GM12878 (cell line): ENCODE measurements at regions not wholly inside any gene's neighbourhood (a gene's known extent, or its start where the extent isn't known, plus 50 kb on each side); places are given as distances from the start of the nearest gene placed in this dataset.

ENCODE experiments used
- ATAC-seq: fragments of 200-7000 bp; cut with Tn5 transposase; 3 replicates; pipeline ENCODE4 v1.9.1; 2020; ENCODE audit warnings: mild to moderate bottlenecking, moderate library complexity
- BruUV-seq: library from RNA; stranded (reverse); fragments of 400-500 nt; replicated peaks from 2 replicates; lab custom pipeline; 2021; lab: Mats Ljungman, UMichigan
- CTCF ChIA-PET: fragments of 300-600 bp; sonication (Branson Sonifier 250); formaldehyde crosslinking; extraction: SDS; loops from one replicate; lab custom pipeline; 2021; ENCODE audit warnings: inconsistent platforms; lab: Yijun Ruan, JAX
- POLR2A ChIA-PET: fragments of 350-600 bp; formaldehyde crosslinking; extraction: SDS; loops from one replicate; lab custom pipeline; 2021; ENCODE audit warnings: inconsistent platforms; lab: Charles Lee
- RAD21 ChIA-PET: fragments of 300-600 bp; sonication (Branson Sonifier 250); formaldehyde crosslinking; loops from one replicate; lab custom pipeline; 2023; ENCODE audit warnings: antibody characterized with exemption; ENCODE audit not compliant: unreplicated experiment; lab: Charles Lee
- SMC1A ChIA-PET: fragments of 300-600 bp; sonication (Branson Sonifier 250); formaldehyde crosslinking; loops from one replicate; lab custom pipeline; 2023; ENCODE audit not compliant: unreplicated experiment, uncharacterized antibody; lab: Charles Lee
- DNase-seq: peaks from one replicate; pipeline ENCODE4 v3.0.0-alpha.2; 2011; ENCODE audit warnings: low read depth, low spot score
- FAIRE-seq: peaks from 3 replicates; lab custom pipeline; 2011; peaks lifted over from hg19 to GRCh38; lab: Jason Lieb, UNC
- H2AFZ ChIP-seq: 2 replicates; pipeline ENCODE4 v1.6.0; 2011; ENCODE audit warnings: low read depth, low read length, control low read depth; ENCODE audit not compliant: control insufficient read depth
- H3K27ac ChIP-seq: 2 replicates; pipeline ENCODE4 v1.5.1; 2011; ENCODE audit warnings: control low read depth; ENCODE audit not compliant: control insufficient read depth, insufficient read depth
- H3K27me3 ChIP-seq, 2 experiments: replicated peaks in 1 of 2; 2 replicates each; pipeline versions ENCODE4 v1.6.0 to v1.6.1; 2011; ENCODE audit warnings: low read length in 1 of 2; ENCODE audit not compliant: control insufficient read depth in 2 of 2, insufficient read depth in 2 of 2
- H3K36me3 ChIP-seq, 2 experiments: 2 replicates each; pipeline ENCODE4 v1.5.1; 2011; ENCODE audit warnings: low read length in 1 of 2; ENCODE audit not compliant: control insufficient read depth in 2 of 2, insufficient read depth in 2 of 2
- H3K4me1 ChIP-seq: 2 replicates; pipeline ENCODE4 v1.6.1; 2011; ENCODE audit warnings: mild to moderate bottlenecking, low read length, moderate library complexity, mixed read lengths; ENCODE audit not compliant: control insufficient read depth, insufficient read depth
- H3K4me2 ChIP-seq: 2 replicates; pipeline ENCODE4 v1.6.0; 2011; ENCODE audit warnings: control low read depth; ENCODE audit not compliant: control insufficient read depth, insufficient read depth
- H3K4me3 ChIP-seq: fragments of 200-600 bp; sonication (generic); 2 replicates; pipeline ENCODE4 v1.5.1; 2016
- H3K79me2 ChIP-seq: 2 replicates; pipeline ENCODE4 v1.6.0; 2011; ENCODE audit warnings: low read length; ENCODE audit not compliant: control insufficient read depth, insufficient read depth
- H3K9ac ChIP-seq: 2 replicates; pipeline ENCODE4 v1.8.0; 2011; ENCODE audit warnings: low read length, control low read depth, mixed read lengths; ENCODE audit not compliant: control insufficient read depth, insufficient read depth
- H3K9me3 ChIP-seq: replicated peaks from 3 replicates; pipeline ENCODE4 v1.5.1; 2011; ENCODE audit warnings: mild to moderate bottlenecking, low read length; ENCODE audit not compliant: control insufficient read depth, insufficient read depth
- H4K20me1 ChIP-seq: 2 replicates; pipeline ENCODE4 v1.6.0; 2011; ENCODE audit not compliant: control insufficient read depth, insufficient read depth
- GABPA ChIP-seq: IDR thresholded peaks from 2 replicates; pipeline ENCODE4 v1.6.1; 2014; ENCODE audit warnings: antibody characterized with exemption, low read depth, mild to moderate bottlenecking, inconsistent platforms
- MYC ChIP-seq: IDR thresholded peaks from 2 replicates; pipeline ENCODE4 v1.6.1; 2011; ENCODE audit warnings: mild to moderate bottlenecking, low read length, moderate library complexity, inconsistent platforms; ENCODE audit not compliant: insufficient read depth, insufficient replicate concordance, insufficient read length, severe bottlenecking
- NR2F1 ChIP-seq: fragments of 450-650 bp; conservative IDR thresholded peaks from 2 replicates; pipeline ENCODE4 v1.6.1; 2017; ENCODE audit warnings: mild to moderate bottlenecking
- POLR2AphosphoS2 ChIP-seq: IDR thresholded peaks from 2 replicates; pipeline ENCODE4 v1.6.1; 2011; ENCODE audit warnings: low read depth, mild to moderate bottlenecking, low read length, improper control_type of control experiment, moderate library complexity
- RELA ChIP-seq: fragments of 450-650 bp; IDR thresholded peaks from 2 replicates; pipeline ENCODE4 v1.8.0; 2014; ENCODE audit warnings: borderline replicate concordance; ENCODE audit not compliant: partially characterized antibody
- ZNF217 ChIP-seq: fragments of 450-650 bp; IDR thresholded peaks from 2 replicates; pipeline ENCODE4 v1.6.1; 2017; ENCODE audit warnings: antibody characterized with exemption, mild to moderate bottlenecking
- WGBS: methylation state at CpG from one replicate; pipeline ENCODE4 v1.1.6; 2016; ENCODE audit warnings: low lambda C conversion rate; ENCODE audit not compliant: insufficient replicate concordance, insufficient coverage; ENCODE audit errors: missing lambda C conversion rate; 5-methylcytosine and 5-hydroxymethylcytosine counted together
- in situ Hi-C: fragments of 300-500 bp; cut with MboI; formaldehyde crosslinking; loops from 9 replicates; pipeline ENCODE4 v1.14.3; 2018; ENCODE audit warnings: mixed read lengths
- intact Hi-C: fragments of 100-400 bp; cut with micrococcal nuclease; formaldehyde crosslinking; loops from one replicate; pipeline ENCODE4 v1.14.2; 2022; ENCODE audit not compliant: unreplicated experiment
- TF ChIP-seq, protein P1 (sequence below): IDR thresholded peaks from 2 replicates; pipeline ENCODE4 v1.6.1; 2012; ENCODE audit warnings: improper control_type of control experiment, low read depth, low read length; ENCODE audit not compliant: insufficient replicate concordance

- TF ChIP-seq, protein P1, sequence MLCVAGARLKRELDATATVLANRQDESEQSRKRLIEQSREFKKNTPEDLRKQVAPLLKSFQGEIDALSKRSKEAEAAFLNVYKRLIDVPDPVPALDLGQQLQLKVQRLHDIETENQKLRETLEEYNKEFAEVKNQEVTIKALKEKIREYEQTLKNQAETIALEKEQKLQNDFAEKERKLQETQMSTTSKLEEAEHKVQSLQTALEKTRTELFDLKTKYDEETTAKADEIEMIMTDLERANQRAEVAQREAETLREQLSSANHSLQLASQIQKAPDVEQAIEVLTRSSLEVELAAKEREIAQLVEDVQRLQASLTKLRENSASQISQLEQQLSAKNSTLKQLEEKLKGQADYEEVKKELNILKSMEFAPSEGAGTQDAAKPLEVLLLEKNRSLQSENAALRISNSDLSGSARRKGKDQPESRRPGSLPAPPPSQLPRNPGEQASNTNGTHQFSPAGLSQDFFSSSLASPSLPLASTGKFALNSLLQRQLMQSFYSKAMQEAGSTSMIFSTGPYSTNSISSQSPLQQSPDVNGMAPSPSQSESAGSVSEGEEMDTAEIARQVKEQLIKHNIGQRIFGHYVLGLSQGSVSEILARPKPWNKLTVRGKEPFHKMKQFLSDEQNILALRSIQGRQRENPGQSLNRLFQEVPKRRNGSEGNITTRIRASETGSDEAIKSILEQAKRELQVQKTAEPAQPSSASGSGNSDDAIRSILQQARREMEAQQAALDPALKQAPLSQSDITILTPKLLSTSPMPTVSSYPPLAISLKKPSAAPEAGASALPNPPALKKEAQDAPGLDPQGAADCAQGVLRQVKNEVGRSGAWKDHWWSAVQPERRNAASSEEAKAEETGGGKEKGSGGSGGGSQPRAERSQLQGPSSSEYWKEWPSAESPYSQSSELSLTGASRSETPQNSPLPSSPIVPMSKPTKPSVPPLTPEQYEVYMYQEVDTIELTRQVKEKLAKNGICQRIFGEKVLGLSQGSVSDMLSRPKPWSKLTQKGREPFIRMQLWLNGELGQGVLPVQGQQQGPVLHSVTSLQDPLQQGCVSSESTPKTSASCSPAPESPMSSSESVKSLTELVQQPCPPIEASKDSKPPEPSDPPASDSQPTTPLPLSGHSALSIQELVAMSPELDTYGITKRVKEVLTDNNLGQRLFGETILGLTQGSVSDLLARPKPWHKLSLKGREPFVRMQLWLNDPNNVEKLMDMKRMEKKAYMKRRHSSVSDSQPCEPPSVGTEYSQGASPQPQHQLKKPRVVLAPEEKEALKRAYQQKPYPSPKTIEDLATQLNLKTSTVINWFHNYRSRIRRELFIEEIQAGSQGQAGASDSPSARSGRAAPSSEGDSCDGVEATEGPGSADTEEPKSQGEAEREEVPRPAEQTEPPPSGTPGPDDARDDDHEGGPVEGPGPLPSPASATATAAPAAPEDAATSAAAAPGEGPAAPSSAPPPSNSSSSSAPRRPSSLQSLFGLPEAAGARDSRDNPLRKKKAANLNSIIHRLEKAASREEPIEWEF = no peak
- TF ChIP-seq RELA (no peak), ZNF217 (no peak), MYC (no peak), POLR2AphosphoS2 (no peak), NR2F1 (no peak)
Observed at GRCh38 chr12:25682421-25682820, 129.3 kb upstream of the LMNTD1 start (continued).

DNA sequence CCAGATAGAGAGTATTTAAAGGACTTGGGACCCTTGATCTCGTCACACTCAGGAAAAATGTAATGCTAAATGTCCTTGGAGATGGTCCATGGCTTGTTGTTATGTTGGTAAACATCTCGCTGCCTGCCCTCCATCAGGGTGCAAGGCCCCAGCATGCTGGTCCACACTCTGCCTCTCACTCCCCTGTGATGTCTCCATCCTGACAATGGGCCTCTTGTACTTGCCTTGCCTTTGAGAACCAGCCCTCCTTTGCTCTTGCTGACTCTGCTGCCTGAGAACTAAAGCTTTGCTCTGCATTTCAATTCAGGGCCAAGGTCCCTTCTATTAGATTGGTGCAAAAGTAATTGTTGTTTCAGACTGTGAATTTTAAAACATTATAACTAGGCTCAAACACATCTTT, 131.0 kb upstream of the LMNTD1 start:
- ChIA-PET POLR2A (no interaction called here), SMC1A (no interaction called here), CTCF (no interaction called here), RAD21 (no interaction called here)
- in situ Hi-C loops = no loop called here
- BruUV-seq = no TSS peak
- no peak overlapping the region for H3K27ac ChIP-seq
- no peak overlapping the region for H3K4me2 ChIP-seq
- no peaks in the 10 kb centered on the region; a peak in 1 of 4 replicates for H3K27me3 ChIP-seq
- no peaks in the 10 kb centered on the region; the same call in 2 of the 3 replicates for H3K9me3 ChIP-seq
- no peak for TF ChIP-seq GABPA
- FAIRE-seq (no peak), DNase-seq (no peak), ATAC-seq (no peak)
- H3K4me3 ChIP-seq = no peak overlapping the region
- H2AFZ ChIP-seq = no peak overlapping the region
- no peaks in the 10 kb centered on the region for H4K20me1 ChIP-seq
- no peaks in the 10 kb centered on the region for H3K36me3 ChIP-seq
- no peak overlapping the region for H3K9ac ChIP-seq
- no peaks in the 10 kb centered on the region for H3K4me1 ChIP-seq
- no peaks in the 10 kb centered on the region for H3K79me2 ChIP-seq
- intact Hi-C loops = no loop called here
- 0% methylated on average over 2 of the region's 2 CpGs for WGBS
